ENCODE measurements at regions not wholly inside any gene's neighbourhood (a gene's known extent, or its start where the extent isn't known, plus 50 kb on each side); places are given as distances from the start of the nearest gene placed in this dataset.
"Not testable (repeated sequence)": the region's sequence is repeated elsewhere in the genome, so short reads cannot be mapped to it uniquely, and the experiment has no call there.

DNA sequence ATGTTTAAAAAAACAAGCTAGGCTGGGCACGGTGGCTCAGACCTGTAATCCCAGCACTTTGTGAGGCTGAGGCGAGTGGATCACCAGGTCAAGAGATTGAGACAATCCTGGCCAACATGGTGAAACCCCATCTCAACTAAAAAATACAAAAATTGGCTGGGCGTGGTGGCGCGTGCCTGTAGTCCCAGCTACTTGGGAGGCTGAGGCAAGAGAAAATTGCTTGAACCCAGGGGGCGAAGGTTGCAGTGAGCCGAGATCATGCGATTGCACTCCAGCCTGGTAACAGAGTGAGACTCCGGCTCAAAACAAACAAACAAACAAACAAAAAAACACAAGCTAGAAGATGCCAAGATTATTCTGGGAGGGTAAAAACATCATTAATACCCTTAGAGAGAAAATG is 172.3 kb downstream of the AVL9 start:
- H3K4me3 Mint-ChIP-seq; DNase-seq (ENCODE audit: low read depth, low spot score); H3K9me3 Mint-ChIP-seq; H3K27me3 Mint-ChIP-seq (ENCODE audit: low read depth); H3K27ac Mint-ChIP-seq (ENCODE audit: unreplicated experiment): not testable (repeated sequence)
- Mint-ChIP-seq H3K36me3 (ENCODE audit: low read depth) (peaks cover 25% of the 10 kb centered on the region), H3K4me1 (peaks cover 31% of the 10 kb centered on the region)

DNA sequence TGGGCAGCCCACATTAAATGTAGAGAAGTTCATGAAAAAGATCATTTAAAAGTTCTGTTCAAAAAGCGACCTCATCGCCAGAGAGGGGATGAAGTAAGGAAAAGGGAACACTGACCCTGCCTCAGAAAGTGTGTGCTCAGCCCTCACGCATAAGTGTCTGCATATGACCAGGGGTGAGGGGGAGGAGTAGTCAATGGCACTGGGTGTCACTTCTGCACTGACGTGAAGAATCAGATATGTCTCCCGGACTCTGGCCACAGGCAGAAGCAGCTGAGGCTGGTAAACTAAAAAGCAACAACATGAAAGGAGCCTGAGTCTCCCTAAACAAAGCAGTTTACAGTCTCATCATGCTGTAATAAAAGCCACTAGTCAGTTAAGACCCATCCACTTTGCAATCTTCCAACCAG is 168.5 kb downstream of the AVL9 start:
- Mint-ChIP-seq H3K4me1 (peaks cover 17% of the 10 kb centered on the region), H3K36me3 (ENCODE audit: low read depth) (peaks cover 16% of the 10 kb centered on the region), H3K27ac (ENCODE audit: unreplicated experiment) (peak overlapping the region; percentile 21)
- H3K4me3 Mint-ChIP-seq; H3K27me3 Mint-ChIP-seq (ENCODE audit: low read depth); DNase-seq (ENCODE audit: low read depth, low spot score); H3K9me3 Mint-ChIP-seq: not testable (repeated sequence)

DNA sequence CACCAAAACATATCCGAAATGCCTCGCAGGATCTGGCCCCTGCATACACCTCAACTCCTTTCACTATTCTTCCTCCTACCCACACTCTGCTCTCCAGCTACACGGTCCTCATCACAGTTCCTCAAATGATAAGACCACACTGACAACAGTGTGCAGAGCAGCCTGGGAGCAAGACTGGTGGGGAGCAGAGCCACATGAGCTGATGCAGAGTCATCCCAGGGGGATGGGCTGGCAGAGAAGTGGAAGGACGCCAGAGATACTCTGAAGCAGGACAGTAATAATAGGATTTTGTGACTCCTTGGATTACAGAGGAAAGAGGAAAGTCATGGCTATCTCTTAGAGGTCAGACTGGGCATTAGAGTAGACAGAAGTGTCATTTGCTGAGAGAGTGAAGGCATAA is 167.2 kb downstream of the AVL9 start:
- not testable (repeated sequence) for H3K4me1 Mint-ChIP-seq; H3K36me3 Mint-ChIP-seq (ENCODE audit: low read depth); H3K4me3 Mint-ChIP-seq; H3K27me3 Mint-ChIP-seq (ENCODE audit: low read depth); DNase-seq (ENCODE audit: low read depth, low spot score); H3K27ac Mint-ChIP-seq (ENCODE audit: unreplicated experiment); H3K9me3 Mint-ChIP-seq

DNA sequence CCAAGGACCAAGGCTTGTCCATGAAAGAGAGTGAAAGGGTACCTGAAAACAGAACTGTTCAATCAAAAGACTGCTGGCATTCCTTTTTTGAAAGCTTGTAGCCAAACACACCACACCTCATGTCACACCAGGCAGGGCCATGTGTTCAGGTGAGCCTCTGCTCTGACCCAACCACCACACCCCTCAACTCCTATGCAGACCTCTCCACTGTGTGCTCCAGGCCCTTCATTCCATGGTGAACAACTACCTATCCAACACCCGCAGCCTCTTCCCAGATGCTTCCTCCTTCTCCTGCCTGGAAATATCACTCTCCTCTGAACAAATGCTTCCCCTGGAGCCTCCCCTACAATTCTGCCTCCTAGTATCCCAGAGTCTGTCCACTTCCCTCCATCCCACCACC is 166.6 kb downstream of the AVL9 start:
- H3K9me3 Mint-ChIP-seq: no peaks in the 10 kb centered on the region
- no peak for DNase-seq (ENCODE audit: low read depth, low spot score)
- TF ChIP-seq, protein P1, sequence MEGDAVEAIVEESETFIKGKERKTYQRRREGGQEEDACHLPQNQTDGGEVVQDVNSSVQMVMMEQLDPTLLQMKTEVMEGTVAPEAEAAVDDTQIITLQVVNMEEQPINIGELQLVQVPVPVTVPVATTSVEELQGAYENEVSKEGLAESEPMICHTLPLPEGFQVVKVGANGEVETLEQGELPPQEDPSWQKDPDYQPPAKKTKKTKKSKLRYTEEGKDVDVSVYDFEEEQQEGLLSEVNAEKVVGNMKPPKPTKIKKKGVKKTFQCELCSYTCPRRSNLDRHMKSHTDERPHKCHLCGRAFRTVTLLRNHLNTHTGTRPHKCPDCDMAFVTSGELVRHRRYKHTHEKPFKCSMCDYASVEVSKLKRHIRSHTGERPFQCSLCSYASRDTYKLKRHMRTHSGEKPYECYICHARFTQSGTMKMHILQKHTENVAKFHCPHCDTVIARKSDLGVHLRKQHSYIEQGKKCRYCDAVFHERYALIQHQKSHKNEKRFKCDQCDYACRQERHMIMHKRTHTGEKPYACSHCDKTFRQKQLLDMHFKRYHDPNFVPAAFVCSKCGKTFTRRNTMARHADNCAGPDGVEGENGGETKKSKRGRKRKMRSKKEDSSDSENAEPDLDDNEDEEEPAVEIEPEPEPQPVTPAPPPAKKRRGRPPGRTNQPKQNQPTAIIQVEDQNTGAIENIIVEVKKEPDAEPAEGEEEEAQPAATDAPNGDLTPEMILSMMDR (conservative IDR thresholded peaks at IDR 0.05): no peak
- H3K4me1 Mint-ChIP-seq: peaks cover 10% of the 10 kb centered on the region
- no peaks in the 10 kb centered on the region for H3K27me3 Mint-ChIP-seq (ENCODE audit: low read depth)
- no peak overlapping the region for H3K27ac Mint-ChIP-seq (ENCODE audit: unreplicated experiment)
- H3K36me3 Mint-ChIP-seq (ENCODE audit: low read depth): peaks cover 6% of the 10 kb centered on the region
- no peak overlapping the region for H3K4me3 Mint-ChIP-seq

DNA sequence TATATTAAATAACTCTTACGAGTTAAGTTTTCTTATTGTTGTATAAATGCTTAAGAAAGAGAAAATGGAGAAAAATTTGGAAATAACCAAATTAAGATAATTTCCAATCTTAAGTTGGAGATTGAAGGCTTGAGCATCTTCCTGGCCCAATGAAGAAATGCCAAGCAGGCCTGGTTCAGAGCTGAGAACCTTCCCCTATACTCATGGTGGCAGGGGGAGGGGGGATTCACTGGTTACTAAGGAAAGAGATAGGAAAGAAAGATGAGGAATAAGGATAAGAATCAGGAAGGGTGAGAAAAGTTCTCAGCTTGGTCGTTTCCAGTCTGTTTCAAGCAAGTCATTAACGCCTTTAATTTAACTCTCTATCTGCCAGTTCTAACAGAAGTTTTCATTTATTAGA is 166.2 kb downstream of the AVL9 start:
- no peak overlapping the region for H3K27ac Mint-ChIP-seq (ENCODE audit: unreplicated experiment)
- TF ChIP-seq, protein P1 (conservative IDR thresholded peaks at IDR 0.05): no peak

DNA sequence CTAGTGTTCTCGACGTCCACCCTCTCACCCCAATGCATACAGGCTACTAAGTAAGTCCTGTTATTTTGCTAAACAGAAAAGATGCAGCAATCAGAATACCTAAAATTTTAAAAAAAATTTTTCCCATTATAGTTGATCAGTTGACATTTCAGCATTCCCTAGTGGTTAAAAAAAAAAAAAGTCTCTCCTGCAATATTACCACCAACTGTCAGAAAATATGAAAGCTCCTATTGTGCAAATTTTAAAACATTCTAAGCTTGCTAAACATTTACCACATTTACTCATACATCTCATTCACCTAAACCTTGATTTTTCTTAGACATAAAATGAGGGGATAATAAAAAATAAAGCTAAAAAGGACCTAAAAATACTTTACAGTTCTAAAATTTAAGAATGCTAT is 165.6 kb downstream of the AVL9 start:
- TF ChIP-seq, protein P1 (conservative IDR thresholded peaks at IDR 0.05): no peak
- H3K4me1 Mint-ChIP-seq: peaks cover 10% of the 10 kb centered on the region
- H3K9me3 Mint-ChIP-seq: no peaks in the 10 kb centered on the region
- H3K27me3 Mint-ChIP-seq (ENCODE audit: low read depth): no peaks in the 10 kb centered on the region
- no peak overlapping the region for H3K4me3 Mint-ChIP-seq
- H3K27ac Mint-ChIP-seq (ENCODE audit: unreplicated experiment): no peak overlapping the region
- H3K36me3 Mint-ChIP-seq (ENCODE audit: low read depth): peaks cover 6% of the 10 kb centered on the region
- DNase-seq (ENCODE audit: low read depth, low spot score): no peak

More for the DNA sequence above, 166.2 kb downstream of the AVL9 start:
- no peak for DNase-seq (ENCODE audit: low read depth, low spot score)
- peaks cover 10% of the 10 kb centered on the region for H3K4me1 Mint-ChIP-seq
- H3K9me3 Mint-ChIP-seq: no peaks in the 10 kb centered on the region
- peaks cover 6% of the 10 kb centered on the region for H3K36me3 Mint-ChIP-seq (ENCODE audit: low read depth)
- H3K4me3 Mint-ChIP-seq: no peak overlapping the region
- H3K27me3 Mint-ChIP-seq (ENCODE audit: low read depth): no peaks in the 10 kb centered on the region

DNA sequence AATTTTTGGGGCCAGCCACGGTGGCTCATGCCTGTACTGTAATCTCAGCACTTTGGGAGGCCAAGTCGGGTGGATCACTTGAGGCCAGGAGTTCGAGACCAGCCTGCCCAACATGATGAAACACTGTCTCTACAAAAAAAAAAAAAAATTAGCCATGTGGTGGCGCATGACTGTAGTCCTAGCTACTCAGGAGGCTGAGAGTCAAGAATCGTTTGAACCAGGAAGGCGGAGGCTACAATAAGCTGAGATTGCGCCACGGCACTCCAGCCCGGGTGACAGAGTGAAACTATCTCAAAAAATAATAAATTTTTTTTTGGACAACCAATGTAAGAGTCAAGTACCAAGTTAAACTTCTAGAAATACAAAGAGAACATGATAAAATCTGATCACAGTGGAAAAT is 164.6 kb downstream of the AVL9 start:
- TF ChIP-seq, protein P1 (conservative IDR thresholded peaks at IDR 0.05): no peak
- no peak overlapping the region for H3K27ac Mint-ChIP-seq (ENCODE audit: unreplicated experiment)
- H3K4me1 Mint-ChIP-seq: peaks cover 10% of the 10 kb centered on the region
- peaks cover 4% of the 10 kb centered on the region for H3K36me3 Mint-ChIP-seq (ENCODE audit: low read depth)
- no peaks in the 10 kb centered on the region for H3K9me3 Mint-ChIP-seq
- H3K27me3 Mint-ChIP-seq (ENCODE audit: low read depth): no peaks in the 10 kb centered on the region
- no peak for DNase-seq (ENCODE audit: low read depth, low spot score)
- no peak overlapping the region for H3K4me3 Mint-ChIP-seq
